ENCODE measurements at regions not wholly inside any gene's neighbourhood (a gene's known extent, or its start where the extent isn't known, plus 50 kb on each side); places are given as distances from the start of the nearest gene placed in this dataset.

DNA sequence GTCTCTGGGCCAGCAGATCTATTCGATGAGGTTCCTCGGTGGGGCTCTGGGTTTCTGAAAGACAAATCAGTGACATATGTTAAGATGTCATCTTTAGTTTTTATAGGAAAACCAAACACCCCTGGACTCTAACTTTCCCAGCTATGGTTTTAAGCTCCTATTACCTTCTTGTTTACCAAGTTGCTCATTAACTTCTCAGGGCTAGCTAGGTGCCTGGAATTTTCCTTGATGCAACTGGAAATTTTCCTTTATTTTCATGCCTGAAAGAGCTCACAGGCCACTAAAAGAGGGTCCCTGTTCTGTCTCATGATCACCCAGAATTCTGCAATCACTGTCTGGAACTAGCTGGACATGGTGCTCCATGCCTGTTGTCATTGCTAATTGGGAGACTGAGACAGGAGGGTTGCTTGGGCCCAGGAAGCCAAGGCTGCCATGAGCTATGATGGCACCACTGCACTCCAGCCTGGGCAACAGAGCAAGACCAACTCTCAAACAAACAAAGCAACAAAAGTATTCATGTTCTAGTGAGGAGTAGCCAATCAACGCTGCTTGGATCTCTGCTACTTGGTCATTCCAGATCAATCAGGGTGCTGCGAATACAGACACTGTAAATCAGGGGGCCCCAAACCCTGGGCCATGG, 1173.5 kb upstream of the AUTS2 start:
- DNase-seq (ENCODE audit: low read depth in 2 of 2), result no peak

DNA sequence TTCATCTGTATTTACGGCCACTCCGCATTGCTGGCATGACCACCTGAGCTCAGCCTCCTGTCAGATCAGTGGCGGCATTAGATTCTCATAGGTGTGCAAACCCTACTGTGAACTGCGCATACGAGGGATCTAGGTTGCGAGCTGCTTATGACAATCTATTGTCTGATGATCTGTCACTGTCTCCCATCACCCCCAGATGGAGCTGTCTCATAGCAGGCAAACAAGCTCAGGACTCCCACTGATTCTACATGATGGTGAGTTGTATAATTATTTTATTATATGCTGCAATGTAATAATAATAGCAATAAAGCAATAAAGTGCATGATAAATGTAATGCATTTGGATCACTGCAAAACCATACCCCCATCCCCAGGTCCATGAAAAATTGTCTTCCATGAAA, 1172.9 kb upstream of the AUTS2 start:
- no peak for DNase-seq (ENCODE audit: low read depth in 2 of 2)

DNA sequence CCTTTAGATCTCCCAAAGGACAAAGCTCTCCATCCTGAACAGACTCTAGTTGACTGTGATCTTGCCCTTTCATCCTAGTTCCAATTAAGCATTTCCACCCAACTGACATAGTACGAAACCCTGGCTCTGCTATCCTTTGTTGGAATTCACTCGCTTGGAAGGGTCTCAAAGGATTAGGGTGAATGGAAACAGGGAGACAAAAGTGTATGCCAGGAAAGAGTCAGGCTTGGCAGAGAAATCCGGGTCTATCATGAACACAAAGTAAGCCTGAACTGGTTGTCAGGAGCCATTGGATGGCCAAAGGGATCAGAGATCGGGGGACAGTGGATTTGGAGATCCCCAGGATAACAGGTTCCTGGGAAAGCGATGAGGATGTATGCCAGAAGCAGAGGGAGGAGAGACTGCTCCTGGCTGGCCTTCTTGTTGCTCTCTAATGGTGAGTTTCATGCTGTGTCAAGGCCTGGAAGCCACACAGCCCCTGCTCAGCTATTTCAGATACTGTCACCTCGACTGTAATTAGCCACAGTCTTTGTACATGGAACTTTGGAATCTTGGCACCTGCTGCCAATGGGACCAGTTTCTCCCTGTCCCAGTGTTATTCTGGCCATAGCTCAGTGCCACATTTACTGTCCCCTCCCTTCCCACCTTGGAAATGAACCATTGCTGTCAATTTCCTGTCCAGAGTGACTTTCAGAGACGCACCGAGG, 1168.7 kb upstream of the AUTS2 start:
- no peak for DNase-seq (ENCODE audit: low read depth in 2 of 2)

DNA sequence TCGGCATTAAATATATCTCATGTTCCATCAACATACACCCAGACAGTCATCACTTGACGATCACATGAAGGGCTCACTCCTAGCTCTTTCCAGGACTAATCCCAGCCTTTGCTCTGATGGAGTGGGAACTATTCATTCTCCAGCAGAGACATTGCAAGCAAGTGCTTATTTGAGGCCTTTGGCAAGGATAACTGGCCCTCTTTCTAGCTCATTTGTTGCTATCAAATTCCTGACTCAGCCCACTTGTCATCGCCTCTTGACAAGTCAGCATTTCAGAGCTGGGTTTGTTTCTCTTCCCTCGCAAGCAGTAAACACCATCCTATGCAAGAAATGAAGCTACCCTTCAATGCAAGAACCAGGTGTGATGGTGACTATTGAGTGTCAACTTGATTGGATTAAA, 1165.7 kb upstream of the AUTS2 start:
- DNase-seq (ENCODE audit: low read depth in 2 of 2), result no peak

DNA sequence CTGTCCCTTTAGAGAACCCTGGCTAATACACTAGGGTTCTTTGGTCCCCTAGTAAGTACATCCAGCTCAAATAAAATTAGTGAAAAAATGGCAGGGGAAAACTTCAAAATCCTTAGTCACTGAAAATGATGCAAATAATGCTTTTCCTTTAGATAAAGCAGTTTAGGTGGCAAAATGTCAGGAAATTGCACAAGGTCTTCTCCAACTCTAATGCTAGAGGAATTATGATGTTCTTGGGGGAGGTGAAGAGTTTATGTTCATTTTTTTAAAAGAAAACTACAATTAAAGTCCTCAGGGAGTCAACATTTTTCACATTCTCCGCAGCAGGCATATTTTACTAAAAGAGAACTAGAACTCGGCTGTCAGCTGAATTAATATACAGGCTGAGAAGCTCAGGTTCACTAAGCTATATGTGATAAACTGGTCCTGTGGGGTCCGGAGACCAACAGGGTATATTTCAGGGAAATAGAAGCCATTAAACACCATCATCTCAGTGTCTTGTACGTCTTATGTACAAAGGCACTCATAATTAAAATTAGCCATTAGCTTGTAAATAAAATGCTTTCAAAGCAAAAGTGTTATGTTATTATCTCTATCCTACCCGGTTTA, 1164.7 kb upstream of the AUTS2 start:
- no peak for DNase-seq (ENCODE audit: low read depth in 2 of 2)

DNA sequence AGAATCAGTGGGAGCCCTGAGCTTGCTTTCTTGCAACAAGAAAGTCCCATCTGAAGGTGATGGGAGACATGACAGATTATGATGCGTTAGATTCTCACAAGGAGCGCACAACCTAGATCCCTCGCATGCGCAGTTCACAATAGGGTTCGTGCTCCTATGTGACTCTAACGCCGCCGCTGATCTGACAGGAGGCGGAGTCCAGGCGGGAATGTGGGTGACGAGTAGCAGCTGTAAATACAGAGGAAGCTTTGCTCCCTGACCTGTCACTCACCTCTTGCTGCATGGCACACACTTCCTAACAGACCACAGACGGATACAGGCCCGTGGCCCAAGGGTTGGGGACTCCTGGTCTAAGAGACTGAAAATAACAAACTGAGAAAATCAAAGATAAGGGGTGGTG, 1163.4 kb upstream of the AUTS2 start:
- DNase-seq (ENCODE audit: low read depth in 2 of 2), result no peak

DNA sequence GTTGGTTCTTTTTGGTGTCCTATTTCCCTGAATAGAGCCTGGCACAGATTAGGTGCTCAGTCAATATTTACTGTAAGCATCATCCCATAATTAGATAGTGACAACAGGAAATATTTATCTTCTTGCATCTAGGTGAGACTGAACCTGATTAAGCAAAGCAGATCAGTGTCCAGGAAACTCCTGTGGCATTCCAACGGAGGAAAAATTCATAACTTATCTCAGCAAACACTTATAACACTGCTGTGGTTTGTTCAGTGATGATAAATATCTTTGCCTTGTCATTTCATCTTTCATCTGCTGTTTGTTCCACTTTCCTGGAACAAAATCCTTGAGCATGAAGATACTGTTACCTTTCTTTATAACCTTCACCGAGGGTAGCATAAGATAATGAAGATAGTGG, 1160.3 kb upstream of the AUTS2 start:
- DNase-seq (ENCODE audit: low read depth in 2 of 2), result no peak

DNA sequence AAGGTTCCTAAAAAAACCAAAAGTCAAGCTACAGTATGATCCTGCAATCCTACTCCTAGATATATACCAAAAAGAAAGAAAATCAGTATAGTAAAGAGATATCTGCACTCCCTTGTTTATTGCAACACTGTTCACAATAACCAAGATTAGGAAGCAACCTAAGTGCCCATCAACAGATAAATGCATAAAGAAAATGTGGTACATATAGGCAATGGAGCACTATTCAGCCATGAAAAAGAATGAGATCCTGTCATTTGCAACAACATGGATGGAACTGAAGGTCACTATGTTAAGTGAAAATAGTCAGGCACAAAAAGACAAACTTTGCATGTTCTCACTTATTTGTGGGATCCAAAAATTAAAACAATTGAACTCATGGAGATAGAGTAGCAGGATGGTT, 1159.5 kb upstream of the AUTS2 start:
- DNase-seq (ENCODE audit: low read depth in 2 of 2), result no peak

DNA sequence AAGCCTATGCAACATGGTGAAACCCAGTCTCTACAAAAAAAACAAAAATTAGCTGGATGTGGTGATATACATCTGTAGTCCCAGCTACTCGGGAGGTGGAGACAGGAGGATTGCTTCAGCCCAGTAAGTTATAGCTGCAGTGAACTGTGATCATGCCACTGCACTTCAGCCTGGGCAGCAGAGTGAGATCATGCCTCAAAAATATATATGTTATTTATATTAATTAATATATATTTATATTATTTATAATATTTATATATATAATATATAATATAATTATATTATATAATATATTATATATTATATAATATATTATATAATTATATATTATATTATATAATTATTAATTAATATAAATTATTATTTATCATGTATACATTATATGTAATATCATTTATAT, 1158.4 kb upstream of the AUTS2 start:
- no peak for DNase-seq (ENCODE audit: low read depth in 2 of 2)

DNA sequence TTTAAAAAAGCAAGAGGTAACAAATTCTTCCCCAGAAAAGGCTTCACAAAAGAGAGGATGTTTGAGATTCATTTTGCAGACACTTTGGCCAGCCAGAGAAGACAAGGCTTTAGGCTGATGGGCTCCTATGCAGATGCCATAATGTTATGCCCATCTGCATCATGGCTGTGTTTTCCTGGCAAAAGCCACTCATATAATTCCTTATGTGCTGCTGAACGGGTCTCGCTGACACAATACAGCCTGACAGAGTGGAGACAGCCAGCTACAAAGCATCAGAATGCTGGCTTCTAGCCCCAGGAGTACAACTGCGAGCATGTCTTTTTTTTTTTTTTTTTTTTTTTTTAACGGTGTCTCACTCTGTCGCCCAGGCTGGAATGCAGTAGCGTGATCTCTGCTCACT, 1157.4 kb upstream of the AUTS2 start:
- DNase-seq (ENCODE audit: low read depth in 2 of 2), result no peak

DNA sequence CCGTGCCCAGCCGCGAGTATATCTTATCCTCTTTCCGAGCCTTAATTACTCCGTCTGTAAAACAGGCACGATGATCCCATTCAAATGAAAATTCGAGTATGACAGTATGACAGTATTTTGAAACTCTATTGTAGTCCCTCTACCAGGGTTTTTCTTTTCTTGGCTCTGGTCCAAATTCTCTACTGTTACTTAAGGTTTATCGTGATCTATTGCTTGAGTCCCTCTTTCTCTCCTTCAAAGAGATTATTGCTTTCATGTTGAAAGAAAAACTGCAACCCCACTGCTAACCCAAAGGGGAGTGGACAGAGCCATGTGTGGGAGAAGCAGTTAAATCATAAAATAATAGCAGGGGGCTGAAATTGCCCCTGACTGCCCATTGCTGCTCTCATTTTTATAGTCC, 1156.6 kb upstream of the AUTS2 start:
- no peak for DNase-seq (ENCODE audit: low read depth in 2 of 2)

DNA sequence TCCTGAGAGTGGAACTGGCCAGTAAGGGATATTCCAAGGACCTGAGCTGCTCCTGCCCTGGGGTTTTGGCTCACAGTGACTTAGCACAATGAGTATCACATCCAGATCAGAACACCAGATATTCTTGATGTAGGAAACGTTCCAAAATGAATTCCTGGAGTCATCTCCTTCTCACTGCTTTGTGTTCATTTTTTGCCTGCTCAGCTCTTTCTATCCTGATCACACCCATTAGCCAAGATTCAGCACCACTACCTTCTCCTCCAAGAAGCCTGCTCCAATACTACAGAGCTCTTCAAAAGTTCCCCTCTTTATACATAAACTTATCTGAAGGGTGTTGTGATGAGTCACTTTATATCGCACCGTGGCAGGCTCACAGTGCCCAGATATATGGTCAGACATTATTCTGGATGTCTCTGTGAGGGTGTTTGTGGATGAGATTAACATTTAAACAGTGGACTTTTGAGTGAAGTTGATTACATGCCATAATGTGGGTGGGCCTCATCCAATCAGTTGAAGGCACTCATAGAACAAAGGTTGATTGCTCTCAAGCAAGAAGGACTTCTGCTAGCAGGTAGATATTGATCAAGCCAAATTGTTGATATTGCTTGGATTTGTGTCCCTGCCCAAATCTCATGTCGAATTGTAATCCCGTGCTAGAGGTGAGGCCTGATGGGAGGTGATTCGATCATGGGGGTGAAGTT, 1155.2 kb upstream of the AUTS2 start:
- no peak for DNase-seq (ENCODE audit: low read depth in 2 of 2)

DNA sequence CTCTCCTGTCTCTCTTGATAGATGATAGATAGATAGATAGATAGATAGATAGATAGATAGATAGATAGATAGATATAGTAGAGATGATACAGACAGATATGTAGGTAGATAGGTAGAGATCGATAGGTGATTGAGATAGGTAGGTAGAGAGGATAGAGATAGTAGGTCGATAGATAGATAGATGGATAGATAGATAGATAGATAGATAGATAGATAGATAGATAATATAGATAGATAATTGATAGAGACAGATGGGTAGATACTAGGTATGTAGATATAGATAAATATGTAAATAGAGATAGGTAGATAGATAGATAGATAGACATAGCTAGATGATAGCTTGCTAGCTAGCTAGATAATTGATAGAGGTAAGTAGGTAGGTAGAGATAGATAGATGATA, 1154.2 kb upstream of the AUTS2 start:
- DNase-seq (ENCODE audit: low read depth in 2 of 2), result no peak

DNA sequence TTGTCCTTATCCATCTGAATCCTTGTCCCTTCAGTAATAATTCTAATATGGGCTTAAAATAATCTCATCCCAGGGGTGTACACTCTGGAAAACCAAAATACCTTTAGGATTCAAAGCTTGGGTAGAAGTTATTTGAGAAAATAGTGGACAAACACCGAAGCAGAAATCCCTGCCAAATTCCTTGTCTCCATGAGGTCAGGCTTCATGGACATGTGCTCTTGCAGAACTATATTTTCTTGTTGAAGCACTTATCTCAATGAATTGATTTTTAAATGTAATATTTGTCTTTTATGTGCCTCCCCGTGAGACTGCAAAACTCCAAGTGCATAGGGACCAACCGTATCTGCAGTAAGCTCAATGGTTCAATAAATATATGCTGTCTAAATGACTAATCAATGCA, 1153.3 kb upstream of the AUTS2 start:
- no peak for DNase-seq (ENCODE audit: low read depth in 2 of 2)

DNA sequence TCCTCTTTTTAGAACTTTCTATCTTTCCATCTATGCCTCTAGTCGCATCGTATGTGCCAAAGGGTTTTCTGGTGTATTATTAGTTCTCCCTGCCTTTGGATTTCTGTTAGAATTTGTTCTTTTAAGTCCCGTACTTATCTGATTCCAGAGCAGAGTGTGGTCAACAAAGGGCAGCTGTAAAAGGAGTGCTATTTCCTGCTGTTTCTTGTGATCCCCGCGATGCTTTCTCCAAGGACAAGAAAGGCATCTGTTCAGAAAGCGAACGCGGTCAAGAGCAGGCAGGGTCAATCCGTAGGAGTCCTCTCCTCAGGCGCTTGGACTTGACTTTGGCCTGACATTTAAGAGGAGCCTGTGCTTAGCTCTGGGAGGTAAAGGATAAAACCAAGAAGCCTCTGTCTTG, 1152.1 kb upstream of the AUTS2 start:
- DNase-seq (ENCODE audit: low read depth in 2 of 2), result no peak

DNA sequence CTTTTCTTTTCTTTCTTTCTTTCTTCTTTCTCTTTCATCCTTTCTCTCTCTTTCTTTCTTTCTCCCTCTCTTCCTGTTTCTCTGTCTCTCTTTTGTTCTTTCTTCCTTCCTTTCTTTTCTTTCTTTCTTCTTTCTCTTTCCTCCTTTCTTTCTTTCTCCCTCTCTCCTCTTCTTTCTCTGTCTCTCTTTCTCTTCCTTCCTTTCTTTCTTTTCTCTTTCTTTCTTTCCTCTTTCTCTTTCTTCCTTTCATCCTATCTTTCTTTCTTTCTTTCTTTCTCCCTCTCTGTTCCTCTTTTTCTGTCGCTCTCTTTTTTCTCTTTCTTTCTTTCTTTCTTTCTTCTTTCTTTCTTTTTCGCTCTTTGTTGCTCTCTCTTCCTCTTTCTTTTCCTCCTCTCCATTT, 1149.2 kb upstream of the AUTS2 start:
- no peak for DNase-seq (ENCODE audit: low read depth in 2 of 2)

DNA sequence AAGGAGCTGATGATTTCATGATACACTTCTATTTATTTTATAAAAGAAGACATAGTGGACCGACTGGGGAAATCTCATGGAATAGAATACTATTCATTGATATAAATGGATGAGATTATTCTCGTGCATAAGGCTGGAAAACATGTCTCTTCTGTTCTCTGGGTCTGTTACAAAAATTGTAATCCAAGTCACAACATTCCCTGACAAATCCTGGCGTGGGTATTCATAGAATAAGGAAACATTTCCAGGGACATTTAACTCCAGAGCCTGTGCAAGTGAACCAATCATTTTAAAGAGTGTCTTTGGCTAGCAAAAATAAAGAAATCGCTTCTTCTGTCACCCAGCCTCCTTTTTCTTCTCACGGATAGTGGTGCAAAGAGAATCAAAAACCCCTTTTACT, 1148.5 kb upstream of the AUTS2 start:
- no peak for DNase-seq (ENCODE audit: low read depth in 2 of 2)

DNA sequence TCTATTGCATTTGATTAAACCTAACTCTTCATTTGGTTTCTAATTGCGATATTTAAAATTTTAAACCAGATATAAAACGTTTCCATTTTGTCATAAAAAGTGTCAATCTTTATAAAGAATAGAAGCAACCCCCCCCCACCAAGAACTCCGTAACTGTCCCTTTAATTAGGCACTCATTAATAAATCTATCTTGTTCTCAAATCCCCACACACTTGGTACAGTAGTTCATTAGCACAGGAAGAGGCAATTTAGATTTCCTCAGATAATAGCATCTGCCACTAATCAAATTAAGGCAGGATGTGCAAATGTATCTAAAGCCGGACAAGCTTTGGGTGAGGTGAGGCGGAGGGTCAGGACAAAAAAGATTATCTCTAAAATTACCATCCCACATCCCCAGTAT, 1143.3 kb upstream of the AUTS2 start:
- no peak for DNase-seq (ENCODE audit: low read depth in 2 of 2)

DNA sequence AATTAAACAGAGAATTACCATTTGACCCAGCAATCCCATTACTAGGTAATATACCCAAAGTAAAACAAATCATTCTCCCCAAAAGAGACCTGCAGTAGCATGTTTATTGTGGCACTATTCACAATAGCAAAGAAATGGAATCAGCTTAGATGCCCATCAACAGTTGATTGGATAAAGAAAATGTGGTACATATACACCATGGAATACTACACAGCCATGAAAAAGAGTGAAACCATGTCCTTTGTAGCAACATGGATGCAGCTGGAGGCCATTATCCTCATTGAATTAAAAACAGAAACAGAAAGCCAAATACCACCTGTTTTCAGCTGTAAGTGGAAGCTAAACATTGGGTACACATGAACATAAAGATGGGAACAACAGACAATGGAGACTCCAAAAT, 1141.8 kb upstream of the AUTS2 start:
- DNase-seq (ENCODE audit: low read depth in 2 of 2), result no peak

DNA sequence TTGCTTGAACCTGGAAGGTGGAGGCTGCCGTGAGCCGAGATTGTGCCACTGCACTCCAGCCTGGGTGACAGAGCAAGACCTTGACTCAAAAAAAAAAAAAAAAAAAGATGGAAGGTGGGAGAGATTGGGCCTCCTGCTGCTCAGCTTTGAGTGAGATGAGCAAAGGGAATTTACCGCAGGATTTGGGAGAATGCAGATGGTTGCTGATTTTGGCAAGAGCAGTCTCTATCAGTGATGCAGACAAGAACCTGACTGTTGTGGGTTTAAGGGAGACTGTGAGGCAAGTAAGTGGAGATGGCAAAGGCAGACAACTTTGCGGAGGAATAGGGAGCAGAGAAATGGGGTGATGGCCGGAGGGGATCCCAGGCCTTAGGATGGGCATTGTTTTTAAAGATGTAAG, 1140.8 kb upstream of the AUTS2 start:
- no peak for DNase-seq (ENCODE audit: low read depth in 2 of 2)

DNA sequence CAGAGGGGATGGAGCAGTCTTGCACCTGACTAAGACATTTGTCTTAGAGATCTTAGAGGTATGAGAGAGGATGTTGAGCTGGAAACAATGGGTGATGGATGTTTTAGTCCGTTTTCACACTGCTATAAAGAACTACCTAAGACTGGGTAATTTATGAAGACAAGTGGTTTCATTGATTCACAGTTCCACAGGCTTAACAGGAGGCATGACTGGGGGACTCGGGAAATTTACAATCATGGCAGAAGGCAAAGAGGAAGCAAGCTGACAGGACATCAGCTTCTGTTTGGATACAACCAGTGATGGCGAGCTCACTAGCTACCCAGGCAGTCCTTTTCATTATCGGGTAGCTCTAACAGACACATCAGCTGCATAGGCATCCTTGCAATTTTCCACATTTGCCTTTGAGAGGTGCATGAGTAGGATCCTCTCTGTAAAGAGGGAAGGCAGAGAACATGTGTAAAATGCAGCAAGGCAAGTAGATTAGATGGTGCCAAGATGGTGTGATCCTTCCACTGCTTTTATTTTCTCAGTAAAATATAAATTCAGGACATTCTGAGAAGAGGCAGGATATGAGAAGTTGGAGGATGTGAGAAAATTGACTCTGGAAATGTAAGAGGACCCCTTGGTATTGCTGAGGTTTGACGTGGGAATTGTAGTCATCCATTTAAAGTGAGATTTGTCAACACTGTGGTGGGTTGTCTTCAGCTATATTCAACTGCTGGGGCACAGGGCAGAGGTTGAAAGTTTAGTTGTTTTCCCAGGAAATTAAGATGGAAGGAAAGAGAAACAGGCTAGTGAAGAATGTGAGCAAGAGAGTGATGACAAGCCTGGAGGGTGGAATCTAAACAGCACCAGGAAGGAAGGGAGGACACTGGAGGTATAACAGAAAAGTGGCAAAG, 1140.0 kb upstream of the AUTS2 start:
- no peak for DNase-seq (ENCODE audit: low read depth in 2 of 2)

DNA sequence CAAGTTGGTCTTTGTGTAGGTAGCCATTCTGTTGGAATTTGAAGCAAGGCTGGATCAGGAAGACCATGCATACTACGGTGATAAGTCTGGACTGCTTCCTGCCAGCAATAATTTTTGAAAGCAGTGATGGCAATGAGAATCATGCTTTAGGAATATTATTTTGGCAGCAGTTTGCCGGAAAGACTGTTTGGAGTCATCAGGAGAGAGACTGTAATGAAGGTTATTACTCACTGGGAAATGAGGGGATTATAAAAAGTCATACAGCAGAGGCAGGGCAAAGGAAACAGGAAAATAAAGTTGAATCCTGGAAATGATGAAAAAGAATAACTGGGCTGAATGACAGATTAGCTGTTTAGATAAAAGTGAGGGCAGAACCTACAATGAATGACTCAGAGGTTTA, 1136.8 kb upstream of the AUTS2 start:
- no peak for DNase-seq (ENCODE audit: low read depth in 2 of 2)
